GM19455 (cell line): ENCODE measurements at regions not wholly inside any gene's neighbourhood (a gene's known extent, or its start where the extent isn't known, plus 50 kb on each side); places are given as distances from the start of the nearest gene placed in this dataset.

ENCODE experiments used
- ATAC-seq: cut with Tn5 transposase; IDR thresholded peaks from one replicate; pipeline ENCODE4 v1.9.1; 2021; ENCODE audit not compliant: unreplicated experiment

DNA sequence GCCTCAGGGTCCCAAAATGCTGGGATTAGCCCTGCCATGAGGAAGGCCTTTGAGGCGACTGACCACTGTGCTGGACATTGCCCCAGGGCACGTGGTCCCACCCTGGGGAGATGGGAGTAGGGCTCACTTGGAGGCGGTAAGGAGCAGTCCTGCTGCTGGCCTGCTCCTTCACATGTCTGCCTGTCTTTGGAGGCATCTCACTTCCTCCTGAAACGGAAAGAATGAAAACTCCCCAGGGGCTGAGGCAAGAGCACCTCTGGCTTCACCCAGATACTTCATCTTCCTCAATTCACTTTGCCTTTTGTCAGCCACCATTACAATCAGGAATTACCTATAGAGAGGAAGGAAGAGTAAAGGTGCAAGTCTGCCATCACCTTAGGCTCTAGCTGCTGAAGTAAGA, 59.9 kb upstream of the GATA6 start:
- no peak for ATAC-seq

DNA sequence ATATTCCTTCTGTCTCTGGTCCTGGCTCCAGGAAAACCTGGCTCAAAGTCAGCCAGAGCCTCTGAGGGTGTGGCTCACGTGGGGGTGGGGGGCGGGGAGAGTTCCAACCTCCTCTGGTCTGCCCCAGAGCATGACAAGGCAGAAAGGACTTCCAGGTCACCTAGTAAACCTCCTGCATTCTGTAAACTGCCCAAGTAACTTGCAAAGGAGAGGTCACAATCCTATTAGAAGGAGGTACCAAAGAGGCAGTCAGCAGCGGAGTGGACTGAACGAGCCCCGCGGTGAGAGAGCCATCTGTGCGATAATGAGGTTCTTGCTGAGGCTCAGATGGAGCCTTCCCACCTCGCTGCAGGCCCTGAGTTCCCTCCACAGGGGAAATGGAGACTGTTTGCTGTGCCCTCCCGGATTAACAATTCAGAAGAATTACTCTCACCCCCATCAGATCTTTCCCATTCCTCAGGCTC, 58.9 kb upstream of the GATA6 start:
- no peak for ATAC-seq

DNA sequence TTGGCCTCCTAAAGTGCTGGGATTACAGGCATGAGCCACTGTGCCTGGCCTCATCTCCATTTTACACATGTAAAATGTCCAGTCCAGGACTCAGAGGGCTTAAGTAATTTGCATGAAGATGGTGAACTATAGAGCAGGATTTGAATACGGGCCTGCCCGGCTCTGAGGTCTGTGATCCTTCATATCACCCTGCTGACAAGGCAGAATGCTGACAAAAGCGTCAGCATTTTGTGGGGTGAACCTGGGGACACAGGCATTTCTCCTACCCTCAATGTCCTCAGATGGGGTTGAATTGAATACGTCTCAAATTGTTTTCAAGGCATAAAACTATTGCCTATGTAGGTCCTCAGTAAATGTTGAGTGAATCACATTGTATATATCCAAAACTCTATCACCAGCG, 57.2 kb upstream of the GATA6 start:
- ATAC-seq: no peak

DNA sequence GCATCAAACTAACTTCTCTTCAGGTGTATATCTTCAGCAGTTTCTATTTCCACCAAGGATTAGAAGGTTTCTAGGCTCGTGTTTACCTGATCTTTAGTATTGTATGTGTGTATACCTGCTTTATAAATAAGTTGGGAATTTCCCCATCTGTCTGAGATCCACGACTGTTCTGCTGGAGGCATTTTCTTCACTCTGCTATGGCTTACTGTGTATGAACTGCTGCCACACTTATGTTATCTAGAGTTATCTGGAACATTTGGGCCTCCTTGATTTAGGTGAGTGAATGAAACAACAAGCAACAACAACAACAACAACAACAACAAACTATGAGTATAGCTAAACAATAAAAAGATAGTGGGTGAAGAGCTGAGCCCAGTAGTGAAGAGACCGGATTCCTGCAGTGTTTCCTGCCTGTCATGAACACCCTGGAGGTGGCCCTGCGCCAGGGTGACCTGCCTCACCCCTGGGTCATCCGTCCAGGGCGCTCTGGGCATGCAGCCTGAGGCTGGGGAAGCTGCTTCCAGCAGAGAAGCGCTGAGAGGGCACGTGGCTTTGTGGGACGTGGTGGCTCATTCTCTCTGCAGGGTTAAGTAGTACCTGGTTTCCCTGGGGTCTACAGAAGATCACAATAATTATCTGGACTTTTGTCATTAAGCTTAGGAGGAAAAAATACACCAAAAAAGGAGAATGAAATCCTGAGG, 56.1 kb upstream of the GATA6 start:
- no peak for ATAC-seq

DNA sequence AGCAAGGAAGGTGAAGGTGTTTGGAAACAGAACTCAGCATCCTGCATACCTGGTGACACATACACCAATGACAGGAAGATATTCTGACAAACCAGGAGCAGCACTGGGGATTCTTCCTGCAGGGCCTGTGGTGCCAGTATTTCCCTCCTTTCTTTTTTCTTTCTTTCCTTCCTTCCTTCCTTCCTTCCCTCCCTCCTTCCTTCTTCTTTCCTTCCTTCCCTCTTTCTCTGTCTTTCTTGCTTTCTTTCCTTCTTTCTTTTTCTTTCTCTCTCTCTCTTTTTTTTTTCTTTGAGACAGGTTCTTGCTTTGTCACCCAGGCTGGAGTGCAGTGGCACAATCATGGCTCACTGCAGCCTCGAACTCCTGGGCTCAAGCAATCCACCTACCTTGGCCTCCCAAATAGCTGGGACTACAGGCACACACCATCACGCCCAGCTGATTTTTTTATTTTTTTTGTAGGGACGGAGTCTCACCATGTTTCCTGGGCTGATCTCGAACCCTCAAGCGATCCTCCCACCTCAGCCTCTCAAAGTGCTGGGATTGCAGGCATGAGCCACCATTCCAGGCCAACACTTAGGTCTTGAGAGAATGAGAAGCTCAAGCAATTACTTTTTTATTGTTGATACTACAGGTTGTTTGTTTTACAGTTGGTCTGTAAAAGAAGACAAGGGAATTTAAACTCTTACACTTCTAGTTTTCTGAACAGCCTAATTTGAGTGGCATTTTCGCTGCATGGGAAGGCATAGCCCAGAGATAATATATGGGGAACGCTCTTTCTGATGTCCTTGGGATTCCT, 54.7 kb upstream of the GATA6 start:
- no peak for ATAC-seq

DNA sequence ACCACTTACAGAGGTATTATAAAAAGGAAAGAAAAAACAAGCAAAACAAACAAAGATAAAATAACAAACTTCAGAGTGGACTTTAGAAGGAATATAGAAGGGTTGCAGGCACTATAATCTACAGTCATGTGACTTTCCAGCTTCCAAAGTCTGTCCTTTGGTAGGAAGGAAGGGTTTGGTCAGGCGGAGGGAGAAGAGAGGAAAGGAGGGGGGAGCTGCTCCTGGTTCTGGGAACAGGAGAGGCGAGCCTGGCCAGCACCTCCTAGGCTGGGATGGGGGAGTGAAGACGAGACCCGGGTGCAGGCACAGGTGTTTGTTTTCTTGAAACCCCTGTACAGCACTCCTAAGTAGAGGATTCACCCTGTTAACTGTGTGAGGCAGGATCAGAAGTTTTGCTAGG, 53.8 kb upstream of the GATA6 start:
- ATAC-seq: no peak
